ENCODE measurements at regions not wholly inside any gene's neighbourhood (a gene's known extent, or its start where the extent isn't known, plus 50 kb on each side); places are given as distances from the start of the nearest gene placed in this dataset.

- TF ChIP-seq POLR2A (IDR thresholded peaks at IDR 0.05; ENCODE audit: low read depth, low read length) (no peak), POLR2AphosphoS5 (IDR thresholded peaks at IDR 0.05; ENCODE audit: low read depth, low read length) (no peak)
These were observed 104.7 kb downstream of the GPR85 start for GRCh38 chr7:112981966-112982365.
